Activated naive CD8-positive, alpha-beta T cell treated with anti-CD3 and anti-CD28 coated beads, Interleukin-2, amount 50 U/mL, for 24 hours (primary cell): ENCODE measurements at regions not wholly inside any gene's neighbourhood (a gene's known extent, or its start where the extent isn't known, plus 50 kb on each side); places are given as distances from the start of the nearest gene placed in this dataset.

Experiments used
- ATAC-seq: fragments of 150-1000 bp; cut with Tn5 transposase; one replicate; pipeline ENCODE4 v1.10.0; 2021
- DNase-seq: peaks from one replicate; pipeline ENCODE4 v3.0.0; 2021
- H3K27ac Mint-ChIP-seq: one replicate; pipeline ENCODE4 v1.8.0; 2021; ENCODE audit warnings: mild to moderate bottlenecking, mixed read lengths
- H3K27me3 Mint-ChIP-seq: one replicate; pipeline ENCODE4 v1.8.0; 2021; ENCODE audit warnings: mixed read lengths
- H3K36me3 Mint-ChIP-seq: one replicate; pipeline ENCODE4 v1.8.0; 2021; ENCODE audit warnings: low read depth, mixed read lengths
- H3K4me1 Mint-ChIP-seq: one replicate; pipeline ENCODE4 v1.8.0; 2021; ENCODE audit warnings: mixed read lengths
- H3K4me3 Mint-ChIP-seq: one replicate; pipeline ENCODE4 v1.8.0; 2021; ENCODE audit warnings: mild to moderate bottlenecking, moderate library complexity, mixed read lengths
- H3K9me3 Mint-ChIP-seq: one replicate; pipeline ENCODE4 v1.8.0; 2021; ENCODE audit warnings: mixed read lengths

DNA sequence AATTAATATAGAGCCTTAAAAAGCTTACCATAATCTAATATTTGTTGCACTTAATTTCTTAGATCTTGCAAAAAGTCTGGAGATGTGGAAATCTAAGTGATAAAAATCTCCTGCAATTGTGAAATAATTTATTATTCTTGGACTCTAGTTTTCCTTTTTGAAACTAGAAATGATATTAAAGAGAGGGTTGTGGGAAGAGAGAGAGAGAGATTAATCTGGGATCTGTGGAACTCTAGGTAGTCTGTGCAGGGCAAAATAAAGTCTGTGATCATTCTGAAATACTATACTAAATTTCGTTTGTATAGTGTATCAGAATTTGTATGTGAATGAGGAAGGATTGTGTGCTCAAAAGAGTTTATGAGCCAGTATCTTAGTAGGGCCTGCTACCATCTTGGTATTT is 692.3 kb downstream of the RWDD3 start:
- no peak for DNase-seq
- no peak for ATAC-seq
- no peaks in the 10 kb centered on the region for H3K4me1 Mint-ChIP-seq

DNA sequence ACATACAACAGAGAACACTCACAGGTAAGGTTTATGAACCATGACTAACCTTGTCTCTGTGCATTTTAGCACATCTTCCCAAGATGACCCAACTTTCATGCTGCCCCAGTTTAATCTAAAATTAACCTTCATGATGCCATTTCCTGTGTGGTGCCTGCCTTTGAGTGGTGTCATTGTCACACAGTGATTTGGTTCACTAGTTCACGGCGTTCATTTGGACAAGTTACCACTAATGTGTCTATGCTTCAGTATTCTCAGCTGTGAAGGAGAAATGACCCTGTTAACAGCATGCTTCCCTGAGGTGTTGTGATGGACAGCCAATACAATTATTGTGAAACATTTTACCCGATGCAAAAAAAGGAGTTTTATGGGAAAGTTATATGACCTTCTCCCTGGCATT is 693.1 kb downstream of the RWDD3 start:
- ATAC-seq = no peak
- peaks cover under 1% of the 10 kb centered on the region for H3K9me3 Mint-ChIP-seq
- no peaks in the 10 kb centered on the region for H3K27me3 Mint-ChIP-seq
- H3K27ac Mint-ChIP-seq = no peak overlapping the region
- DNase-seq = no peak
- no peaks in the 10 kb centered on the region for H3K36me3 Mint-ChIP-seq
- no peaks in the 10 kb centered on the region for H3K4me1 Mint-ChIP-seq
- no peak overlapping the region for H3K4me3 Mint-ChIP-seq

More for the DNA sequence above, 692.3 kb downstream of the RWDD3 start:
- peaks cover 5% of the 10 kb centered on the region for H3K9me3 Mint-ChIP-seq
- no peaks in the 10 kb centered on the region for H3K36me3 Mint-ChIP-seq
- no peak overlapping the region for H3K4me3 Mint-ChIP-seq
- H3K27ac Mint-ChIP-seq = no peak overlapping the region
- H3K27me3 Mint-ChIP-seq = no peaks in the 10 kb centered on the region

DNA sequence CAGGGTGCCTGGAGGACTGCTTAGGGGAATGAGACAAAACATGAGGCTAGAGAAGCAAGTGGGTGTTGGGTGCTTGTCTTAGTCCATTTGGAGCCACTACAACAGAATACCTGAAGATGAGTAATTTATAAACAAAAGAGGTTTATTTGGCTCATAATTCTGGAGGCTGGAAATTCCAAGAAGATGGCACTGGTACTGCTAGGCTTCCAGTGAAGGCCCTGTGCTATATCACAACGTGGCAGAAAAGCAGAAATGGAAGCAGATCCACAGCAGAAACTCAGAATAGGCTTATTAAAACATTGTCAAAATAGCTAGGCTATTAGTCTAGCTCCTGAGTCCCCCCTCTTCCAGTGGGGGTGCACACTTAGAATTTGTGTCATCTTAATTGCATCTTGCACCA is 701.7 kb downstream of the RWDD3 start:
- Mint-ChIP-seq H3K9me3 (peaks cover 7% of the 10 kb centered on the region), H3K36me3 (no peaks in the 10 kb centered on the region), H3K4me3 (no peak overlapping the region), H3K4me1 (no peaks in the 10 kb centered on the region), H3K27me3 (no peaks in the 10 kb centered on the region), H3K27ac (no peak overlapping the region)
- ATAC-seq = no peak
- DNase-seq = no peak

DNA sequence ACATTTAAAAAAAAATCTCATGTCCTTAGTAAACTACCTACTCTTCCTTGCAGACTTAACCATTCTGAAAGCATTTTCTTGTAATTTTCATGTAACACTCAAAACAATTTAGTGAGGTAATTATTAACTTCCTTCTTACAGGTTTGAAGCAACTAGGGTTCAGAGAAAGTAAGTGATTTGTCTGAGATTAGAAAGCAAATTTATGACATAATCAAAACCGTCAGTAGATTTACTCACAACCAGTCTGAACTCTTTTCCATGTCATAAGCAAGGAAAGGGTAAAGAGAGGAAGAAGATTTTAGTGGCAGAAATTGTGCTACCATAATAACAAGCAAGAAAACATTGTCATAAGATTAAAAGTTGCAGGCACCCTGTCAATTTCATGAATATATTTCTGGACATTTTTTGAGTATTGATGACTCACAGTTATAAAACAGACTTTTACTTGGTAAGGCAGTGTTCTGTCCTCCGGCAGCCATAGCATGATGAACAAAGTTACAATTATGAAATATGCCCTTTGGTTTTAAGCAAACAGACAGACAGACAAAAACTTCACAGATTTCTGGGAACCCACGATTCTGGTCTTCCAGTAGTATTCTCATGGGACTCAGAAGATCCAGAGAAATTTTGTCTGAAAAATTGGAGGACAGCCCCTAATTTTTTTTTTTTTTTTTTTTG is 707.2 kb downstream of the RWDD3 start:
- H3K4me3 Mint-ChIP-seq = no peak overlapping the region
- H3K27ac Mint-ChIP-seq = no peak overlapping the region
- DNase-seq = no peak
- H3K36me3 Mint-ChIP-seq = no peaks in the 10 kb centered on the region
- no peaks in the 10 kb centered on the region for H3K27me3 Mint-ChIP-seq
- H3K4me1 Mint-ChIP-seq = no peaks in the 10 kb centered on the region
- H3K9me3 Mint-ChIP-seq = peaks cover 5% of the 10 kb centered on the region
- no peak for ATAC-seq

DNA sequence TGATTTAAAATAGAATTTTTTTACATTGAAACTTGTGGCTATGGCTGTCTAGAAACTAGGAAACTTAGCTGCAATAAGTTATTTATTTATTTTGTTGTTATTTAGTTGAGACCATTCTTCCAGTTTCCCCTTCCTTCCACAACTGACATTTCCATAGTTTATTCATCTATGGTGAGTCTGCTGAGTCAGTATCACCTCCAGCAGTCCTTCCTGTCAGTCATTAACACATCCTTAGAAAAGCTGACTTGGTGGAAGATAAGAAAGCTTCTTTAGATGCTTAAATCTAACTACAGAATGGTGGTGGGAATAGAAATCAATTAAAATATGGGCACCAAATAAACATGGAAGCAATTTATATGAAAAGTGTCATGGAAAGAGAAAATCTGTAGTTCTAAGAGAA is 714.0 kb downstream of the RWDD3 start:
- Mint-ChIP-seq H3K36me3 (no peaks in the 10 kb centered on the region), H3K4me3 (no peak overlapping the region), H3K9me3 (peaks cover under 1% of the 10 kb centered on the region), H3K27me3 (no peaks in the 10 kb centered on the region), H3K27ac (no peak overlapping the region), H3K4me1 (no peaks in the 10 kb centered on the region)
- no peak for ATAC-seq
- no peak for DNase-seq

DNA sequence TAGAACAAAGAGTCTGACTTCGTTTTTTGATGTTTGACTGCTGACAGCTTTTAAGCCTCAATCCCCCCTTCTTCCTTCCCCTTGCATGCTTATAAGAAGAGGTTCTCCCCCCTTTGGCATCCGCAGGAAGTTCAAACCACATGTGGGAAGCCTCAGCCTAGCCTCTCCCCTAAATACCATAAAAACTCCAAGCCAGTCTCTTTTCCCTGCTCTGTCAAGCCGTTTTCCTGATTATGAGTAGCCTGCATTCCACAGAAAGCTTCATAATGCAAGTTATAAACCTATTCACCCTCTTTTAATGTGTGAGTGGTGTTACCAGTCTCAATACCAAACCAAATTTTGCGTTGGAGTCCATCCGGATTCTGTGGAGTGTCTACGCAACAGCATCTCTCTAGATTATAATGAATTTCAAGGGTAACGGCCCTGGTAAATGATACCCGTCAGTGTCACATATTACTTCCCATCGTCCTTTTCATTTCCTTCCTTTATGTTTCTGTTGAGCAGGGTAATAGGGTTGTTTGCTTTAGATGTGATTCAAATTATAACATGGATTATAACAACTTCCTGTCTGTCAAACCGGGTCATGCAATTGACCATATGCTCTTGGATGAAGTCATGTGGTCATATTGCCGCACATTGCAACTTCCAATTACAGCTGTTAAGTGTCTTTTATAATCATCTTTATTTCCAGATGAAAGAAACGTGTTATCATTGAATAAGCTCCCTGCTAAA is 717.5 kb downstream of the RWDD3 start:
- ATAC-seq = no peak
- no peaks in the 10 kb centered on the region for H3K4me1 Mint-ChIP-seq
- DNase-seq = no peak
- no peaks in the 10 kb centered on the region for H3K9me3 Mint-ChIP-seq
- H3K36me3 Mint-ChIP-seq = no peaks in the 10 kb centered on the region
- no peak overlapping the region for H3K27ac Mint-ChIP-seq
- H3K27me3 Mint-ChIP-seq = no peaks in the 10 kb centered on the region
- no peak overlapping the region for H3K4me3 Mint-ChIP-seq

DNA sequence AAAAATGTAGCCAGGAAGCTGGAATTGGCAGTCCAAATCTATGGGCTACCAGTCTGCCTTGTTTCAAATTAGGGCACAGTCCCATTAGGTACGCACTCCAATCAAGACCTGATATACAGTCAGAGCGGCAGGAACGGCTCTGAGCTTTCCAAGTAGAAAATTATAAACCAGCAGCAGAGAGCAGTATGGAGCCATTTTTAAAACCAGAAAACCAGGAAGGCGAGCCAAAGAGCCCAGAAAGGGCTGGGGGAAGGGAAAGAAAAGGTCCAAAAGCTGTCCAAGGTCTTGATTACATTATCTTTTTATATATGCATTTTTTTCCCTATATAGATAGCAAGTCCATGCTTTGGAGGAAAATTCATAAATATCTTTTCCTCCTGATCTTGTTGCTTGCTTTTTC is 719.0 kb downstream of the RWDD3 start:
- no peak overlapping the region for H3K4me3 Mint-ChIP-seq
- no peaks in the 10 kb centered on the region for H3K27me3 Mint-ChIP-seq
- H3K4me1 Mint-ChIP-seq = no peaks in the 10 kb centered on the region
- H3K27ac Mint-ChIP-seq = no peak overlapping the region
- peaks cover under 1% of the 10 kb centered on the region for H3K9me3 Mint-ChIP-seq
- ATAC-seq (no peak), DNase-seq (no peak)
- no peaks in the 10 kb centered on the region for H3K36me3 Mint-ChIP-seq

- DNase-seq (no peak), ATAC-seq (no peak)
- H3K9me3 Mint-ChIP-seq = peaks cover 9% of the 10 kb centered on the region
- H3K27ac Mint-ChIP-seq = no peak overlapping the region
- no peak overlapping the region for H3K4me3 Mint-ChIP-seq
- H3K36me3 Mint-ChIP-seq = no peaks in the 10 kb centered on the region
- no peaks in the 10 kb centered on the region for H3K27me3 Mint-ChIP-seq
- H3K4me1 Mint-ChIP-seq = no peaks in the 10 kb centered on the region
These were observed 720.6 kb downstream of the RWDD3 start for GRCh38 chr1:95954585-95954984.

- Mint-ChIP-seq H3K36me3 (no peaks in the 10 kb centered on the region), H3K4me1 (no peaks in the 10 kb centered on the region), H3K4me3 (no peak overlapping the region), H3K27ac (no peak overlapping the region), H3K27me3 (no peaks in the 10 kb centered on the region), H3K9me3 (peaks cover 12% of the 10 kb centered on the region)
- ATAC-seq = no peak
- no peak for DNase-seq
These were observed 722.2 kb downstream of the RWDD3 start for GRCh38 chr1:95956215-95956614.

DNA sequence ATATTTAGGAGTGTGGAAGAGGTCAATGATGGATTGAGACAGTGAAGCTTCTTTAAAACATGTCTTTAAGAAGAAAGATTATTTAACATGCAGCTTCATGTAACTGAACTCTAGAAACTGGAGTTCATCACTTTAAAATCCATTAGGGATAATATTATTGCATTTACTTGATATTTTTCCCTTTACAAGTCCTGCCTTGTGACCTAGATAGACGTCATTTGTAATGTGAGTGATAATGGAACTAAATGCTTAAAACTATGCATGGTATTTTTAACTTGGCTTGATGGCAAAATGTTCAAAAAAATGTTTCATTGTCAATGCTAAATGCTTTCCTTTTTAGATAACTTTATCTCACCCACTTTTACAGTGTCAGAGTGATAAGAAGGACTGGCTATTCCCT is 723.7 kb downstream of the RWDD3 start:
- no peak for DNase-seq
- Mint-ChIP-seq H3K4me3 (no peak overlapping the region), H3K4me1 (no peaks in the 10 kb centered on the region), H3K27me3 (no peaks in the 10 kb centered on the region), H3K27ac (no peak overlapping the region), H3K36me3 (no peaks in the 10 kb centered on the region), H3K9me3 (peaks cover 16% of the 10 kb centered on the region)
- no peak for ATAC-seq

GRCh38 chr1:95966866-95967265 is 732.9 kb downstream of the RWDD3 start:
- Mint-ChIP-seq H3K9me3 (peaks cover 16% of the 10 kb centered on the region), H3K27ac (no peak overlapping the region), H3K36me3 (no peaks in the 10 kb centered on the region), H3K4me1 (no peaks in the 10 kb centered on the region), H3K27me3 (no peaks in the 10 kb centered on the region), H3K4me3 (no peak overlapping the region)
- ATAC-seq (no peak), DNase-seq (no peak)

- Mint-ChIP-seq H3K27ac (no peak overlapping the region), H3K27me3 (no peaks in the 10 kb centered on the region), H3K36me3 (no peaks in the 10 kb centered on the region), H3K9me3 (peaks cover 22% of the 10 kb centered on the region), H3K4me1 (no peaks in the 10 kb centered on the region), H3K4me3 (no peak overlapping the region)
- ATAC-seq (no peak), DNase-seq (no peak)
These were observed 740.6 kb downstream of the RWDD3 start for GRCh38 chr1:95974586-95974985.

GRCh38 chr1:95982711-95983110 is 738.9 kb upstream of the PTBP2 start:
- DNase-seq (no peak), ATAC-seq (no peak)
- H3K27me3 Mint-ChIP-seq = no peaks in the 10 kb centered on the region
- peaks cover 3% of the 10 kb centered on the region for H3K9me3 Mint-ChIP-seq
- H3K4me3 Mint-ChIP-seq = no peak overlapping the region
- no peak overlapping the region for H3K27ac Mint-ChIP-seq
- H3K36me3 Mint-ChIP-seq = no peaks in the 10 kb centered on the region
- no peaks in the 10 kb centered on the region for H3K4me1 Mint-ChIP-seq

- no peaks in the 10 kb centered on the region for H3K4me1 Mint-ChIP-seq
These were observed 737.8 kb upstream of the PTBP2 start for GRCh38 chr1:95983831-95984230.

DNA sequence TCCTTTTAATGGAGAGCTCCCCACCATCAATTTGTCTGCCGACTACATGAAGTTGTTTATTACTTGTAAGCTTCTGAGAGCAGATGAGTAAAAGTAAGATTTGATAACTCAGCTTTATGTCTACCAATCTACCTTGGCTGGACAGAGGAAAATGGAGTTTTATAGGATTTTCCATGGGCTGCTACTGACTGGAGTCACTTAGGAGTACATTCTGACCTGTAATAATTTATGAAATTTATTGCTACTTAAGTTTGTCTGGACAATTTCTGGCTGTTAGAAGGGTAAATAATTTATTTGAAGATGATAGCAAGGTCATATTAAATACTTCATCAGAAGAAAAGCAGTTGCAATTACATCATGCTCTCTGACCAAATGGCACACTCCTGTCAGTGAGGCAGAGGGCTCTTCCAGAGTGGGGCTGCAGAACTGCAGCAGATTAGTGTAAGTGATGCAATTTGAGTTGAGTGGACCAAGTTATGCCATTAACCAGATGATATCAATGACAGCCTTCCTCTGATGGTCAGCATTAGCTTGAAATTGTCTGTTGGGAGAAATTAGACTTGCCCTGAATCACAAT is 736.7 kb upstream of the PTBP2 start:
- H3K4me3 Mint-ChIP-seq = no peak overlapping the region
- DNase-seq (no peak), ATAC-seq (no peak)
- no peaks in the 10 kb centered on the region for H3K27me3 Mint-ChIP-seq
- no peaks in the 10 kb centered on the region for H3K4me1 Mint-ChIP-seq
- H3K9me3 Mint-ChIP-seq = peaks cover 3% of the 10 kb centered on the region
- no peaks in the 10 kb centered on the region for H3K36me3 Mint-ChIP-seq
- no peak overlapping the region for H3K27ac Mint-ChIP-seq

More at GRCh38 chr1:95983831-95984230, 737.8 kb upstream of the PTBP2 start:
- DNase-seq = no peak
- no peak for ATAC-seq
- H3K27me3 Mint-ChIP-seq = no peaks in the 10 kb centered on the region
- no peaks in the 10 kb centered on the region for H3K36me3 Mint-ChIP-seq
- H3K9me3 Mint-ChIP-seq = peaks cover 3% of the 10 kb centered on the region
- H3K4me3 Mint-ChIP-seq = no peak overlapping the region
- no peak overlapping the region for H3K27ac Mint-ChIP-seq
